Activated CD8-positive, alpha-beta memory T cell treated with anti-CD3 and anti-CD28 coated beads for 4 hours (primary cell): ENCODE measurements at regions not wholly inside any gene's neighbourhood (a gene's known extent, or its start where the extent isn't known, plus 50 kb on each side); places are given as distances from the start of the nearest gene placed in this dataset.

Source experiments
- DNase-seq, 2 donors: peaks; one replicate each; pipeline ENCODE4 v3.0.0-alpha.2; 2020; ENCODE audit warnings: low read depth in 2 of 2

DNA sequence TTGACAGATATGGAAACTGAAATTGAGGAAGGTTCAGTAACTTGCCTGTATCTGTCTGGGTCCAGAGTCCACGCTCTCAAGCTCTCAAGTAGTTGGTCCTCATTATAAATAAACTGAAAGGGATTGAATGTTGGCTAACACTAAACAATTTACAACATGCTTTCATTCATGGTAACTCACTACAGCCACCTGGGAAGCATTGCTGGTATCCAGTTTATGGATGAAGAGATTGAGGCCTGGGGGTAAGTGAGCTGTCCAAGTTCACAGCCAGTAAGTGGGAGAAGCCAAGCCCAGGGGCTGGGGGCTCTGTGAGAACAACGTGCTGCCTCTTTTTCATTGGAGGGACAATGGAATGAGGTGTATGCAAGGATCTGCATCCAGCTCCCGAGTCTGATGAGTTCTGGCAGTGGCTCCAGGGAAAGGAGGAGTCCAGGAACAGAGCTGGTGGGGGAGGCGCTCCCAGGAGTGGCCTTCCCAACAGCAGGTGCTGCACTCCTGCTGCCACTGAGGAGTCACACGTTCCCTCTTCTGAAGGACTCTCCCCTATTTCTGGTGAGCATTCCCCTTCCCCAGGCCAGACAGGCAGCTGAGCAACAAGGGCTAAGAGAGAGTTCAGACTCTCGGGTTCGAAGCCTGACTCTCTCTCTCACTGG lies 175.8 kb downstream of the CSNK2A3 start:
- no peak for DNase-seq

DNA sequence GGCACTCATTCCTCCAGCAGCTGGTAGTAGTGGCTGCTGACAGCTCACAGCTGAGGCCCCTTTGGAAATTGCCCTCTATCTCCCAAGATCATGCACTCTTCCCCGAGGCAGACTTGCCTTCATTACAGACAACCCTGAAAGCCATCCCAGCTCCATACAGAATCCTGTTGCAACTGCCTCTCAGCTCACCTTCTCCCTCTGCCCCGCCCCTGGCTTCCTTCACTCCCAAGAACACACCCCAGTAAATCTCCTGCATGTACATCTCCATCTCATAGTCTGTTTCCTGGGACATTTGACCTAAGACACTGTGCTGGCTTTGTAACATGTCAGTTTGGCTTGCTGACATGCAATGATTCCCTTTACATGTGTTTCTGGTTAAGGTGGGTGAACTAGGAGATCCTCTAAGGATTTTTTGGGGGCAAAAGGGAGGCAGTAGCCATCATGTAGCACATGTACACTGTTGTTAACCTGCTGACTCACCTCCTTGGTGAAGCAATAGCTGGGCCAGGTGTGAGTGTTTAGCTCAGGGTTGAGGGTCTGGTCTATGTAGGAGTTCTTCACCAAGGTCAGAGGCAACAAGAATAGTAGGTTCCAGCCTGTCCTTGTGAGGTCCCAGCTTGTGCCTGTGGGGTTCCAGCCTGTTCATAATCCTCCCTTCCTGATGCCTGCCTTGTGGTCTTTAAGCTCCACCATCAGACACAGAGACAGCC lies 179.6 kb downstream of the CSNK2A3 start:
- no peak for DNase-seq

DNA sequence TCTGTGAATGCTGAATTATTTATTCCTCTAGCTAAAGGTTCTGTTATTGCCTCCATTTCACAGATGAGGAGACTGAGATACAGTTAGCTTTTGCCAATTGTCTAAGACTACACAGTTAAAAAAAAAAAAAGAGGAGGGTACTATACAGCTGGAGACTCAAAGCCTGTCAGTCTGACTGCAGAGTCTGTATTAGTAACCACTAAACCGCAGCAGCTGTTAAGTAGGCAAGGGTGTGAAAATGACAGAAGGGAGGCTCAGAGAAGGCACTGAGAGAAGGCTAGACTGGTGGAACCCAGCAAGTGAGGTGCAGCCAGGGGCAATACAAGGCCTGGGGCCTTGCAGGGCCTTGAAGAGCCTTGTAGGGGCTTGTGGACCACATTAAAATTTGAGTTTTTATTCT lies 181.2 kb downstream of the CSNK2A3 start:
- DNase-seq, result no peak

DNA sequence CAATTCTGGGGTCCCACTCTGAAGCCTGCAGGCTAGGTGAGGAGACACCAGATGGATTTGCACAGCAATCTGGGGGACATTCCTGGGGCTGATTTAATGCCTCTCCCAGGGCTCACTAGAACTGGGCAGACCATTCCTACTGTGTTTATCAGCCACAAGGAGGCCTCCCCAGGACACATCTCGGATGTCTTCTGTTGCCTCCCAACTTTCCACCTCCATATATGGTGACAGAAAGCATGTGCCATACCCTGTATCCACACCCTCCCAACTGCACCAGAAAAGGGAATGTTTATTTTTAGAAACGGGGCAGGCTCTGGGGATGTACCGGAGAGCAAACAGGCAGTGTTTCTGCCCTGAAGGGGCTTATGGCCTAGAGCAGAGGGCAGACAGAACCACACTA lies 181.8 kb downstream of the CSNK2A3 start:
- DNase-seq, result no peak

DNA sequence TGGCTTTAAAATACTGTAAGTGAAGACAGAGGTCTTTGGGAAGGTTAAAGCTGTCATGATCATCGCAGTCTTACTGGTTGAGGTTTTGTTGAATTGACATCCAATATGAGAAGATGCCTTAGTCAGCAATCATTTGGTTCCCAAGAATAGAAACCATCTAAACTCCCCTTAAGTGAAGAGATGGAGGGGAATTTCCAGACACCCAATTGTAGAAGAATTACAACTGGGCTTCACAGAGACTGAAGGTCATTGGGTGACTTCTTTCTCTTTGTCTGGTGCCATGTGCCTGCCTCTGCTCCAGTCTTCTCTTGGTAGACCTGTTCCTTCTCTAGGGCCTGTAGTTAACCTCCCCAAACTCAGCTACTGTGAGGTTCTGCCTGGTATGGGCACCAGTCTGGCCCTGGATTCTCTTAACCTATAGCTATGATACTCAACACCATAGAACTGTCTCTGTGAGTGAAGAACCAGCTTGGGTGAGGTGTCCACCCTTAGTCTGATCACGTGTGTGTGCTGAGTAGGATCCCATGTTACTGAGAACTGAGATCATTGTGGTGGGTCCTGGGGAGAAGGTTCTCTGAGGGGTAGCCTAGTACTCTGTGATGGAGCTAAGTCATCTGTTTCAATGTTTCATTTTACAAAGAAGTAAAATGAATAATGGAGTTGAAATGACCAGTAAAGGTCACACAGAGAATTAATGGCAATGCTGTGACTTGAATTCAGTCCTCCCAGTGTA lies 182.5 kb downstream of the CSNK2A3 start:
- no peak for DNase-seq

DNA sequence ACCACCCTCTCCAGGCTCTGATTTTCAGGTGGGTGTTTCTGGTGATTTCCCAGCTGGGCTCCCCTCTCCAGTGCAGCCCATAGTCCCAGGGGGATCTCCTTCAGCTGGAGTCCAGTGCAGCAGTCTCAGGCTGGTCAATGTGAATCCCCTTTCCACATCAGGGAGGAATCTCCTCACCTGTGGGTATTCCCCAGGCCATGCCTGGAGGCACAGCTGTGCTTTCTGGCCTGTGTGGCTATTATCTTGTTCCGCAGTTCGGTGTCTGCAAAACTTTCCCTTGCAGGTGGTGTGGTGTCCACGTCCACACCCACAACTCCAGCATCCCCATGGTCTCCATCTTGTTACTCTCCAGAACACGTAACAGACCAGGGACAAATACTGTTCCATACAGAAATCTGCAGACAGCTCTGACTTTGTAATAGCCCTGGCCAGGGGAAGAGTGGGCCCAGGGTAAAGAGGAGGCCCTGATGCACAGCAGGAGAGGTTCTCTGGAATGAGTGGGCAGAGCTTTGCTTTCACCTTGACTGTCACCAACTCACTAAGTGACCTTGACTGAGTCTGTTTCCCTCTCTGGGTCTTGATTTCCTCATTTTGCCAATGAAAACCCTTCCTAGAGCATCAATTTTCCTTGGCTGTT lies 183.2 kb downstream of the CSNK2A3 start:
- DNase-seq, result no peak

DNA sequence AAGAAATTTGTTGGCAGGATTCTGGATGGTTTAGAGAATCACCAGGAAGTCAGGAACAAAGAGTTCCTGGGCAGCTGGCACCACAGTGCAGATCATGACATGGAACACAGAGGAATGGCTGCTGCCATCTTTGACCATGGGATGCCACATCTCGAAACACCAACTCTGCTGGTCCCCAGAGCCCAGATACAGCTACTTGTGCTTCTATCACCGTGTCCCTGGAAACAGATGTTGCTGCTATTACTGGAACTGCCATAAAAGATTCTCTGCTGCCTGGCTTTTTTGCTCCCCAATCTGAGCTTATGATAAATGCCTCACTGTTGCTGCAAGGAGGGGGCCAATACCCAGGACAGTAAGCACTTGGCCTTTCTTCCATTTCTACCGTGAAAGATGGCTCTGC lies 185.2 kb downstream of the CSNK2A3 start:
- no peak for DNase-seq

DNA sequence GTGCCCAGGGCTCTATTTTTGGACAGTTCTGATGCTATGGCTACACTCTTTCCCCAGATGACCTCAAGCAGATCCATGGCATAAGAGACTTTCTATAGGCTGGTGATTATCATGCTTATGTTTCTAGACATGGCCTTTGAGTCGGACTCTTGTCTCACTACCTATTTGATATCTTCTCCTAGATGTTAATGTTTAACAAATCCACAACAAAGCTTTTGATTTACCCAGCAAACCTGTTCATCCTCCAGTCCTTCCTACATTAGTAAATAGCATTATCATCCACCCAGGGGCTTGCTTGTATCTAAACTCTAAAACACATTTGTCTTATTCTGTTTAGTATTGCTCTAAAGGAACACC lies 188.7 kb downstream of the CSNK2A3 start:
- DNase-seq, result no peak

DNA sequence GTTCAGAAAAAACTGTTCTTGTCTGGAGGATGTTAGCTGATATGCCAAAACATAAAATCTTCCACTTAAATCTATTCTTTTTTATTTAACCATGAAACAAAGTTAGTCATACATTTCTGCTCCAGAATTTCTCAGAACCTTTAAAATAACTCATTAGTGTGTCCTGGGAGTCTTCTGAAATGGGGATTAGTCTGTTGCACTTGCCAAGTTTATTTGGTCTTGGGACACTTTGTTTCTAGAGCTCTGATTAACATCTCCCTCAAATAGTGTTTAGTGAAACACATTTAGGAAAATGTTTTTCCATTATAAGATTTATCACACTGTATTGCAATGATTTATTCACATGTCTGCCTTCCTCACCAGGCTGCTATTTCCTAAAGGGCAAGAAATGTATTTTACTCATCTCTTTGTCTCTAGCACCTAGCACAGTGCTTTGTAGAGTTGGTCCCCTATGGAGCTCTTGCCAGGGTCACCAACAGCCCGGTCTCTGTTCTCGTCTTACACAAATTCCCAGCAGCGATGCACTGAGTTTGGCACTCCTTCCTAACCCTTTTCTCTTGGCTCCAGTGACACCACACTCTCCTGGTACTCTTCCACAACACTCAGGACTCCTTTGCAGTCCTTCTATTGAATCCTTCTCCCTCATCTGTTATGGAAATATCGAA lies 189.2 kb downstream of the CSNK2A3 start:
- DNase-seq, result no peak

DNA sequence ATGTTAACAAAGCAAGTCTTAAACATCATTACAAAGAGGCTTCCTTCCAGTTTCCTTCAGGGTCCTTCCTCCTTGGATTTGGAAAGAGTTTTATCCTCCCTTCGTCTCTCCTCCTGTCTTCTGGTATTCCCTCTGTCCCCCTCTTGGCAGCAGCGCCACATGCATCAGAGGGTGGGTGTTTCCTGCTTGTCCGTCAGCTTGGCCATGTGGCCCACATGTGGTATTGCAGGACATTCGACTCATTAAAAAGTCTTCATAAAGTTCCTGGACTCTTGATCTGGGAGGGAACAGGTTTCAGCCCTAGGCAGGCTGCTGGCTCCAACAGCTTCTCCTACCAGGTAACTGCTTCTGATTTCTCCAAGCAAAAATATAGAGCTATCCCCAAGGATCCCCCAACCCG lies 189.8 kb downstream of the CSNK2A3 start:
- DNase-seq, result no peak

DNA sequence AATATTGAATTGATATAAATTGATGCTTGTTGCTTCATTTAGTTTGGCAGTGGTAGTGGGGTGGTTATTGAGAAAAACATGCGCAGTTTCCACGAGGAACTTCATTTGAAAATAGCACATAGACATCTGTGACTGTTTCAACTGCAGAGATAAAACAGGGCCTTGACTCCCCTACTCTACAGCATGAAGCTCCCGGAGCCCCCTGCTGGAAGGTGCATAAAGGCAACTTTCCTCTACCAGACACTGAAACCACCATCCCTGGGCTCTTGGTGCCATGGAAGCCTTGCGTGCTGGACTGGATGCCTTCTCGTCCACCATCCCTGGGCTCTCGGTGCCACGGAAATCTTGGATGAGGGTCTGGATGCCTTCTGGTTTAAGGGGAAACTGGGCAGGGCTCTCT lies 195.9 kb downstream of the CSNK2A3 start:
- DNase-seq, result no peak

DNA sequence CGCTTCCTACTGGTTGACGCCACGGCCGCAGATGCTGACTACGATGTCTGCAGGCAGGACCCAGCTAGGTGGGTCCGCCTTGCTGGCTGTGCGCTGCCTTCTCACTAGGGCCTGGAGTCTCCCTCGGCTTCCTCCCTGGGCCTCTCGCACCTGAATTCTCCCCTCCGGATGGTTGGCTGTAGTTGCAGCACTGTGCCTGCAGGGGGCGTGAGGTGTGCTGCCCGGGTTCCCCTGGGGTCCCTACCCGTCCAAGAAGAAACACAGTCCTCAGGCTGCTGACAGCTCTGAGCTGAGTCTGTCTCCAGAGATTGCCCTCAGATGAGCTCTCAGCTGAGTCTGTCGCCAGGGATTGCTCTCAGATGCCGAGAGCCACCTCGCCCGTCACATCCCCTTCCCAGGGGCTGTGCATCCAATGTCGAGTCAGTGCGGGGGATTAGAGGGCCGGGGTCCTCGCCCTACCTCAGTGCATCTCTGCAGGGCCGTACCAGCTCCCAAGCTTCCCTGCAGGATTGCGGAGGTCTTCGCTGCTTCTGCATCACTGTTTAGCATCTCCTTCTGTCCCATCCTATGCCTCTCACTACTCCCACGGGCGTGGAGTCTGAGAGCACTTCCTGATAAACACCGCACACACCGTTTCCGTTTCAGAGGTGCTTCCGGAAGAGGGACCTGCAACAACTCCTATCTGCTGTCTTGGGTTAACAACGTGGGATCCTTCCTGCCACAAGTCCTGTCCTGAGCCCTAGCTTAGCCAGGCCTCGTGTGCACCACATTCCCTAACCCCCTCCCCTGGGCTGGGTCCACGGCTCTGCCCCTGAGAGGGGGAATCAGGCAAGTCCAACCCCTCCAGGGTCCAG lies 196.9 kb downstream of the CSNK2A3 start:
- no peak for DNase-seq

DNA sequence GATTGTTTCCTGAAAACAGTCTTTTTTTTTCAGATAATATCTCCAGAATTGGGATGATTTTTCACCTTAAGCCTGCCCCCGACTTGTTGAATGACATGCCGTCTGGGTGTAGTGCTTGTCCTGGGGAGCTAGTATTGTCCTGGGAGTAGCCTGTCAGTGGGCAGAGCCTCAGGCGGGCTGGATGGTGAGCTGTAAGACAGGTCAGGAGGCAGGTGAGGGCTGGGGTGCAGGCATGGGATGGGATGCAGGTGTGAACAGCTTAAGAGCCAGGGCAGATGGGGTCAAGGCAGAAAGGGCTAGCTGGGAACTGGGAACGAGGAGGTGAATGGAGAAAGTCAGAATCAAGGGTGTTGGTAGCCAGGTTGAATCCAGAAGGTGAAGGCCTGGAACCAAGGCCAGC lies 200.2 kb downstream of the CSNK2A3 start:
- DNase-seq, result no peak

DNA sequence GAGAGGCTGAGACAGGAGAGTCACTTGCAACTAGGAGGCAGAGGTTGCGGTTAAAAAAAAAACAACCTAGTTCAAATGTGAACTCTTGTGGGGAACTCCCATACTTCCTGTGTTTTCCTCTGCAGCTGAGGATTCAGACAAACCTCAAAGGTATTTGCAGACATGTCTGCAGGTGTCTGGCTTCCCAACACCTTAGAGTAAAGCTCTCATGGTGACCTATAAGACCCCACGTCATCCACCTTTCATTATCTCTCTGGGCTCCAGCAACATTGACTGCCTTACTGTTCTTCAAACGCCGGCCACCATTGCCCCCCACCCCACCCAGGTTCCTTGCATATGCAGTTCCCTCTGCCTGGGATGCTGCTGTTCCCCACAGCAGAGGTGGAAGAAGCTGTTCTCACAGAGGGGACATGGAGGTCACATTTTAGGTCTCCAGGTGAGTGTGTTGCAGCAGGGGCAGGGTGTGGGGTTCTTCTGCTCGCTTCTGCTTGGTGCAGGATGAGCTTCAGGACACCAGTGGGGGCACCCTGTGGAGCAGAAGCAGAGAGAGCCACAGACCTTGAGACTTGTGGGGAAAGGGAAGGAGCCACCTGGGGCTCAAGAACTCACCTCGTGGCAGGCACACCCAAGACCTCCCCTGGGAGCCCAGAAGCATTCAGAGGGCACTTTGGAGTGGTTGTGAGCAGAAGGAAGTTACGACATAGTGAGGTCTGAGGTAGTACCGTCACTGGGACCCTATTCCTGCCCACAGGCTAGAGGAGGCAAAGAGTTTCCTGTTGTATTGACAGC lies 203.2 kb downstream of the CSNK2A3 start:
- DNase-seq, result no peak

DNA sequence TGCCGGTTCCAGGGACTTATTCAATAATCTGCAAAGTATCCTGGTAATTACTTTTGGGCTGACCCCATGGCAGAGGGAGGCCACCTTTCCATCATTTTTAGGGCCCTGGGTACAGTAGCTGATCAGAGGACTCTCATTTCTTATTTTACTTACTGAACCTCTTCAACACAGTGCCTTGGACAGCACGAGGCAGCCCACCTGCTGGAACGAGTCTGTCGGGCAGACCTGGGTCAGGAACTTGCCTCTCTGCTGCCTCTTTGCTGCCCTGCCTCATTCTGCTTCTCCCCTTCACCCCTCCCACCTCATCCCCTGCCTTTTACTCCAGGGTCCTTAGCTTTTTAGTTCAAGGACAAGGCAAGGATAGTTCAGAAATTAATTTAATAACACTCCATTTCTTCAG lies 204.5 kb downstream of the CSNK2A3 start:
- no peak for DNase-seq

DNA sequence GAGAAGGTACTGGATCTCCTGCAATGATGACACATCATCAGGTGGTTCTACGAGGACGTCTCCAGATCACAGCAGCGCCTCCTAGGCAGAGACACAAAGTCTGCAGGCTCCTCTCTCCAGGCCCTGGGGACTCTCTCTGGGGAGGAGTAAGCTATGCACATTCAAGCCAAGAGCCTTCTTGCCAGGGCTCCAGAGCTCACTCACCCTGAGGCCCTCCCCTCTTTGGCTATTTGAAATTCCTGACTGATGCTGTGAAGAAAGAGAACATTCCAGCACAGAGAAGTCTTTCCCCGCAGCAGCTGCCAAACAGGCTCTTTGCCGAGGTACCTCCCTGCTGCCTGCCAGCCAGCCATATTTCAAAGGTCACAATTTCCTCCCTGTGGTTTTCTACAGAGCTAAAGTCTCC lies 204.9 kb downstream of the CSNK2A3 start:
- no peak for DNase-seq

DNA sequence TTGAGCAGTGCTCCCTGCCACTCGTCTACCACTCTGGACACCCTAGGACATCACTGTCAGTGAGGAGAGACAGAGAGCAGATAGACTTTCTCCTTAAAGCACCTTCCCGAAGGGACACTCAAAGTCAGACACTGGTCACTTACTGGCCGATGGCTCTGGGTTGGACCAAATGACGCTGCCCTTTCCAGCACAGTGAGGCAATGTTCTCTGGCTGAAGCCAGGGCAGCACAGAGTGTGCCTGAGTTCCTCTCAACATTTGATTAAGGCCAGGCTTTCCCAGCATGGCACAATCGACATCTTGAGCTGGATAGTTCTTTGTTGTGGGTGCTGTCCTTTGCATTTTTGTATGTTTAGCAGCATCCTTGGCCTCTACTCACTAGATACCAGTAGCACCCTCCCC lies 206.2 kb downstream of the CSNK2A3 start:
- DNase-seq, result no peak

DNA sequence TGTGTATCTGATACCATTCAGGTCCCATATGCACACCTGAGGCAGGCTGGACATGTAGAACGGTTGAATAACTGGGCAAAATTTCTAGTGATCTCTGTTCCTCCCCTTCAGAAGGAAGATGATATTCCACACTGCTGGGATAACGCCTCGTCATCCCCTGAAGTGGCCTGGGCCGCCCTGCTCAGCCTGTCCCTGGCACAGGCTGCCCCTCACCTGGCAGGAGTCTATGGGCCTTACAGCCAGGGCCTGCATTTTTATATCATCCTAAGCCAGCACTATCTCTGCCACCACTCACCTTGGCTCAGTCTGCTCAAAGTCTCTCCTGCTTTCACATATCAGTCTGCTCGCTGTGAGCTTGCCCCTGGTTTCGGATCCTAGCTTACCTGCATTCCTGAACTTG lies 209.2 kb downstream of the CSNK2A3 start:
- no peak for DNase-seq

DNA sequence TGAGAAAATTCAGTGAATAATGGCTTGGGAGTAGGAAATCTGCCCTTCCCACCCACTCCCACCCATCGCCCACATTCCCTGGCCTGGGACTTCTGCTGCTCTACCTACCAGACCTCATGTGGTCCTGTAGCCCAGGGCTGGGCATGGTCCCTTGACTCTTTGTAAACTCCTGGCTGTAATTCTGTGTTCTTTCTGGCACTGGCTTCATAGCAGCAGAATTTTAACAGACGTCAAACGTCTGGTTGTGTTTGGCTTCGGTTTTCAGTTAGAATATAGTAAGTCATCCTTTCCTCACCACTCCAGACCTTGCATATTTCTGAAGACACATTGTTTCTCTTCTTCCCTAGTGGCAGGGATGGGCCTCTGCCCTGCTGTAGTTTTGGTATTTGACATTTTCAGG lies 210.6 kb downstream of the CSNK2A3 start:
- no peak for DNase-seq

DNA sequence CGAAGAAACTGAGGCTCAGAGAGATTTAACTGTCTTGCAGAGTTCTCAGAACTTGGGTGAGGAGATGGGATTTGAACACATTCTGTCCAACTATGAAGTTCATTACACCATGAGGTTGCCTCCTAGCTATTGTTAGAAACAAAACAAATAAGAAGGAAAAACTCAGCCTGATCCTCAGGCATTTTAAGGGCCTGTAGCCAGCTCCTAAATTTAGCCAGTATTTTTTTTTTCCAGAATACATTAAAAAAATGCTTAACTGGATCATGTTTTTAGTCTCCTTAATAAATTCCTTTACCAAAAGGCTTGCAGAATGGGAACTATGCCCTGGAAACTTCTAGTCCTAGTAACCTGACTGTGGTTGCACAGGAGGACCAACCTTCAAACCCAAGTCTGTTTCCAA lies 212.0 kb downstream of the CSNK2A3 start:
- DNase-seq, result no peak
